ENCODE measurements at regions not wholly inside any gene's neighbourhood (a gene's known extent, or its start where the extent isn't known, plus 50 kb on each side); places are given as distances from the start of the nearest gene placed in this dataset.

DNA sequence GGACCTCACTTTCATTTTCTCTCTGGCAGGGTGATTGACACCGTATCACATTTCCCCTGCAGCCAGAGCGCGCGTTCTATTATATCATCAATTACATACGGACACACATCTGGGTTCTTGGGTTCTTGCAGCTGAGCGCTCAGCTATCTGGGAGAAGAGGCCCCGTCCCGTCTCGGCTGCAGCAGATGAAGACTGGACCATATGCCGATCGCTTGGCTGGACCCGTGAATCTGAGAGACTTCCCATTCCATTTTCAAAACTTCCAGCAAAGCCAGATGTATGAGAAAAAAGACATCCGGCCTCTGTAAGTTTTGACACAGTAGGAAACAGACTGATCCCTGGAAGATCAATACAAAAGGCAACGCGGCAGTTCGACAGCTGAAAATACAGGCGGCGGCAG, 99.8 kb downstream of the JCAD start:
- no peak overlapping the region for H3K9ac ChIP-seq (ENCODE audit: low read depth, low read length)

GRCh38 chr10:29958440-29958839, 100.9 kb downstream of the JCAD start:
- Histone ChIP-seq H3K79me2 (ENCODE audit: insufficient read depth, low read length) (no peaks in the 10 kb centered on the region), H3K9me3 (ENCODE audit: insufficient read depth, low read length, severe bottlenecking) (peaks cover 5% of the 10 kb centered on the region), H3K36me3 (ENCODE audit: insufficient read depth, low read length) (no peaks in the 10 kb centered on the region), H3K9ac (ENCODE audit: low read depth, low read length) (no peak overlapping the region), H2AFZ (ENCODE audit: low read depth, low read length) (no peak overlapping the region), H4K20me1 (ENCODE audit: insufficient read depth, low read length) (no peaks in the 10 kb centered on the region), H3K4me2 (ENCODE audit: insufficient read depth, low read length) (no peak overlapping the region), H3K4me3 (ENCODE audit: low read depth in 1 of 2, low read length in 2 of 2) (no peak overlapping the region), H3K27me3 (ENCODE audit: insufficient read depth, low read length, poor library complexity) (no peaks in the 10 kb centered on the region), H3K4me1 (ENCODE audit: insufficient read depth, low read length) (no peaks in the 10 kb centered on the region), H3K27ac (ENCODE audit: low read length) (no peak overlapping the region)
- no peak for TF ChIP-seq EZH2 (IDR thresholded peaks at IDR 0.05; ENCODE audit: borderline replicate concordance, low read depth, low read length, severe bottlenecking)
- TF ChIP-seq, protein P1, sequence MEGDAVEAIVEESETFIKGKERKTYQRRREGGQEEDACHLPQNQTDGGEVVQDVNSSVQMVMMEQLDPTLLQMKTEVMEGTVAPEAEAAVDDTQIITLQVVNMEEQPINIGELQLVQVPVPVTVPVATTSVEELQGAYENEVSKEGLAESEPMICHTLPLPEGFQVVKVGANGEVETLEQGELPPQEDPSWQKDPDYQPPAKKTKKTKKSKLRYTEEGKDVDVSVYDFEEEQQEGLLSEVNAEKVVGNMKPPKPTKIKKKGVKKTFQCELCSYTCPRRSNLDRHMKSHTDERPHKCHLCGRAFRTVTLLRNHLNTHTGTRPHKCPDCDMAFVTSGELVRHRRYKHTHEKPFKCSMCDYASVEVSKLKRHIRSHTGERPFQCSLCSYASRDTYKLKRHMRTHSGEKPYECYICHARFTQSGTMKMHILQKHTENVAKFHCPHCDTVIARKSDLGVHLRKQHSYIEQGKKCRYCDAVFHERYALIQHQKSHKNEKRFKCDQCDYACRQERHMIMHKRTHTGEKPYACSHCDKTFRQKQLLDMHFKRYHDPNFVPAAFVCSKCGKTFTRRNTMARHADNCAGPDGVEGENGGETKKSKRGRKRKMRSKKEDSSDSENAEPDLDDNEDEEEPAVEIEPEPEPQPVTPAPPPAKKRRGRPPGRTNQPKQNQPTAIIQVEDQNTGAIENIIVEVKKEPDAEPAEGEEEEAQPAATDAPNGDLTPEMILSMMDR (IDR thresholded peaks at IDR 0.05; ENCODE audit: borderline replicate concordance, extremely low read depth, low read length, poor library complexity, severe bottlenecking), result no peak
- ATAC-seq (ENCODE audit: insufficient read depth, low read depth), result no peak
- DNase-seq, result no peak

More for the DNA sequence above, 99.8 kb downstream of the JCAD start:
- no peak overlapping the region for H3K4me2 ChIP-seq (ENCODE audit: insufficient read depth, low read length)
- no peaks in the 10 kb centered on the region for H3K27me3 ChIP-seq (ENCODE audit: insufficient read depth, low read length, poor library complexity)
- no peaks in the 10 kb centered on the region for H3K36me3 ChIP-seq (ENCODE audit: insufficient read depth, low read length)
- no peak overlapping the region for H3K4me3 ChIP-seq (ENCODE audit: low read depth in 1 of 2, low read length in 2 of 2)
- H4K20me1 ChIP-seq (ENCODE audit: insufficient read depth, low read length), result no peaks in the 10 kb centered on the region
- peaks cover 5% of the 10 kb centered on the region for H3K9me3 ChIP-seq (ENCODE audit: insufficient read depth, low read length, severe bottlenecking)
- no peak for TF ChIP-seq EZH2 (IDR thresholded peaks at IDR 0.05; ENCODE audit: borderline replicate concordance, low read depth, low read length, severe bottlenecking)
- TF ChIP-seq, protein P1 (IDR thresholded peaks at IDR 0.05; ENCODE audit: borderline replicate concordance, extremely low read depth, low read length, poor library complexity, severe bottlenecking), result no peak
- DNase-seq (no peak), ATAC-seq (ENCODE audit: insufficient read depth, low read depth) (no peak)
- H2AFZ ChIP-seq (ENCODE audit: low read depth, low read length), result no peak overlapping the region
- H3K4me1 ChIP-seq (ENCODE audit: insufficient read depth, low read length), result no peaks in the 10 kb centered on the region
- no peaks in the 10 kb centered on the region for H3K79me2 ChIP-seq (ENCODE audit: insufficient read depth, low read length)
- no peak overlapping the region for H3K27ac ChIP-seq (ENCODE audit: low read length)

- no peaks in the 10 kb centered on the region for H3K36me3 ChIP-seq (ENCODE audit: insufficient read depth, low read length)
- no peak overlapping the region for H3K27ac ChIP-seq (ENCODE audit: low read length)
- no peaks in the 10 kb centered on the region for H3K27me3 ChIP-seq (ENCODE audit: insufficient read depth, low read length, poor library complexity)
- no peak for DNase-seq
- no peak for ATAC-seq (ENCODE audit: insufficient read depth, low read depth)
- H2AFZ ChIP-seq (ENCODE audit: low read depth, low read length), result no peak overlapping the region
- H3K79me2 ChIP-seq (ENCODE audit: insufficient read depth, low read length), result no peaks in the 10 kb centered on the region
- no peak overlapping the region for H3K9ac ChIP-seq (ENCODE audit: low read depth, low read length)
- TF ChIP-seq, protein P1 (IDR thresholded peaks at IDR 0.05; ENCODE audit: borderline replicate concordance, extremely low read depth, low read length, poor library complexity, severe bottlenecking), result no peak
- TF ChIP-seq EZH2 (IDR thresholded peaks at IDR 0.05; ENCODE audit: borderline replicate concordance, low read depth, low read length, severe bottlenecking), result no peak
- H3K4me3 ChIP-seq (ENCODE audit: low read depth in 1 of 2, low read length in 2 of 2), result no peak overlapping the region
- peaks cover 5% of the 10 kb centered on the region for H3K9me3 ChIP-seq (ENCODE audit: insufficient read depth, low read length, severe bottlenecking)
- no peaks in the 10 kb centered on the region for H3K4me1 ChIP-seq (ENCODE audit: insufficient read depth, low read length)
- H4K20me1 ChIP-seq (ENCODE audit: insufficient read depth, low read length), result no peaks in the 10 kb centered on the region
- no peak overlapping the region for H3K4me2 ChIP-seq (ENCODE audit: insufficient read depth, low read length)
Measured at GRCh38 chr10:29957907-29958331, 101.5 kb downstream of the JCAD start.

GRCh38 chr10:29957236-29957635, 102.2 kb downstream of the JCAD start:
- Histone ChIP-seq H2AFZ (ENCODE audit: low read depth, low read length) (no peak overlapping the region), H3K27ac (ENCODE audit: low read length) (no peak overlapping the region), H3K9me3 (ENCODE audit: insufficient read depth, low read length, severe bottlenecking) (peaks cover 5% of the 10 kb centered on the region), H3K9ac (ENCODE audit: low read depth, low read length) (no peak overlapping the region), H3K4me3 (ENCODE audit: low read depth in 1 of 2, low read length in 2 of 2) (no peak overlapping the region), H3K27me3 (ENCODE audit: insufficient read depth, low read length, poor library complexity) (no peaks in the 10 kb centered on the region), H3K4me2 (ENCODE audit: insufficient read depth, low read length) (no peak overlapping the region), H3K4me1 (ENCODE audit: insufficient read depth, low read length) (no peaks in the 10 kb centered on the region), H3K36me3 (ENCODE audit: insufficient read depth, low read length) (no peaks in the 10 kb centered on the region), H4K20me1 (ENCODE audit: insufficient read depth, low read length) (no peaks in the 10 kb centered on the region), H3K79me2 (ENCODE audit: insufficient read depth, low read length) (no peaks in the 10 kb centered on the region)
- no peak for ATAC-seq (ENCODE audit: insufficient read depth, low read depth)
- no peak for DNase-seq
- TF ChIP-seq EZH2 (IDR thresholded peaks at IDR 0.05; ENCODE audit: borderline replicate concordance, low read depth, low read length, severe bottlenecking), result no peak
- TF ChIP-seq, protein P1 (IDR thresholded peaks at IDR 0.05; ENCODE audit: borderline replicate concordance, extremely low read depth, low read length, poor library complexity, severe bottlenecking), result no peak

Data from DND-41 (cell line).